Body of pancreas (tissue), 4 donors: ENCODE measurements at regions not wholly inside any gene's neighbourhood (a gene's known extent, or its start where the extent isn't known, plus 50 kb on each side); places are given as distances from the start of the nearest gene placed in this dataset.

Source experiments
- ATAC-seq: fragments of 150-250 bp; one replicate; pipeline ENCODE4 v1.9.1; 2016
- DNase-seq, 4 donors: peaks; one replicate each; pipeline ENCODE4 v3.0.0-alpha.2; 2019
- H3K27ac ChIP-seq, 4 donors: fragments of 200-600 bp; sonication (generic); 1 replicate in 3 of 4; 2 replicates in 1 of 4; pipeline versions ENCODE4 v1.5.1 to v1.6.1; 2016 to 2019; ENCODE audit warnings: mild to moderate bottlenecking in 1 of 4, mixed read lengths in 1 of 4, moderate library complexity in 1 of 4
- H3K27me3 ChIP-seq, 2 donors: fragments of 200-600 bp; sonication (generic); one replicate each; pipeline ENCODE4 v1.6.0; 2016; ENCODE audit warnings: mild to moderate bottlenecking in 1 of 2
- H3K36me3 ChIP-seq, 2 donors: fragments of 200-600 bp; sonication (generic); replicated peaks in 1 of 2; 2 replicates each; pipeline ENCODE4 v1.5.1; 2016; ENCODE audit warnings: low read depth in 2 of 2; ENCODE audit not compliant: insufficient read depth in 1 of 2
- H3K4me1 ChIP-seq: fragments of 200-600 bp; sonication (generic); one replicate; pipeline ENCODE4 v1.6.0; 2016
- H3K4me3 ChIP-seq, 2 donors: fragments of 200-600 bp; sonication (generic); 1 replicate in 1 of 2; 2 replicates in 1 of 2; pipeline ENCODE4 v1.5.1; 2016 to 2019
- H3K9me3 ChIP-seq, 3 donors: fragments of 200-600 bp; sonication (generic); 1 replicate in 2 of 3; 2 replicates in 1 of 3; pipeline ENCODE4 v1.5.1; 2016
- POLR2A ChIP-seq, 3 donors: fragments of 450-650 bp; IDR thresholded peaks; one replicate each; pipeline ENCODE4 v1.6.1; 2016; ENCODE audit warnings: antibody characterized with exemption in 3 of 3, mild to moderate bottlenecking in 2 of 3
- WGBS, 2 donors: methylation state at CpG; one replicate each; pipeline ENCODE4 v1.1.5; 2017; 5-methylcytosine and 5-hydroxymethylcytosine counted together
- intact Hi-C: fragments of 100-400 bp; cut with DNase I; formaldehyde crosslinking; loops from one replicate; pipeline ENCODE4 v1.15.1; 2023
- TF ChIP-seq, protein P1 (sequence below), 7 experiments: fragments of 450-650 bp in 4 of 7; fragments of 200-600 bp in 3 of 7; sonication (generic) in 3 of 7; IDR thresholded peaks; one replicate each; pipeline ENCODE4 v1.5.1; 2016 to 2019; ENCODE audit warnings: antibody characterized with exemption in 7 of 7

DNA sequence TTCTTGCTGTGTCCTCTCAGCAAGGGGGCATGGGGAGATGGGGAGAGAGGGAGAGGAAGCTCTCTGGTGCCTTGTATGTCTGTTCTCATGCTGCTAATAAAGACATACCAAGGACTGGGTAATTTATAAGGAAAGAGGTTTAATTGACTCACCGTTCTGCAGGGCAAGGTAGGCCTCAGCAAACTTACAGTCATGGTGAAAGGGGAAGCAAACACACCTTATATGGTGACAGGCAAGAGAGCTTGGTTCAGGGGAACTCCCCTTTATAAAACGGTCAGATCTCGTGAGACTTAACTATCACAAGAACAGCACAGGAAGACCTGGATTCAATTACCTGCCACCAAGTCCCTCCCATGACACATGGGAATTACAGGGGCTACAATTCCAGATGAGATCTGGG lies 464.7 kb upstream of the CELF2 start:
- Histone ChIP-seq H3K27ac (no peak overlapping the region), H3K36me3 (no peaks in the 10 kb centered on the region), H3K27me3 (no peaks in the 10 kb centered on the region), H3K9me3 (no peaks in the 10 kb centered on the region), H3K4me3 (no peak overlapping the region), H3K4me1 (no peaks in the 10 kb centered on the region)
- TF ChIP-seq POLR2A (IDR thresholded peaks at IDR 0.05), result no peak
- TF ChIP-seq, protein P1, sequence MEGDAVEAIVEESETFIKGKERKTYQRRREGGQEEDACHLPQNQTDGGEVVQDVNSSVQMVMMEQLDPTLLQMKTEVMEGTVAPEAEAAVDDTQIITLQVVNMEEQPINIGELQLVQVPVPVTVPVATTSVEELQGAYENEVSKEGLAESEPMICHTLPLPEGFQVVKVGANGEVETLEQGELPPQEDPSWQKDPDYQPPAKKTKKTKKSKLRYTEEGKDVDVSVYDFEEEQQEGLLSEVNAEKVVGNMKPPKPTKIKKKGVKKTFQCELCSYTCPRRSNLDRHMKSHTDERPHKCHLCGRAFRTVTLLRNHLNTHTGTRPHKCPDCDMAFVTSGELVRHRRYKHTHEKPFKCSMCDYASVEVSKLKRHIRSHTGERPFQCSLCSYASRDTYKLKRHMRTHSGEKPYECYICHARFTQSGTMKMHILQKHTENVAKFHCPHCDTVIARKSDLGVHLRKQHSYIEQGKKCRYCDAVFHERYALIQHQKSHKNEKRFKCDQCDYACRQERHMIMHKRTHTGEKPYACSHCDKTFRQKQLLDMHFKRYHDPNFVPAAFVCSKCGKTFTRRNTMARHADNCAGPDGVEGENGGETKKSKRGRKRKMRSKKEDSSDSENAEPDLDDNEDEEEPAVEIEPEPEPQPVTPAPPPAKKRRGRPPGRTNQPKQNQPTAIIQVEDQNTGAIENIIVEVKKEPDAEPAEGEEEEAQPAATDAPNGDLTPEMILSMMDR (IDR thresholded peaks at IDR 0.05), result no peak
- 49 to 86% methylated on average over 3 of the region's 3 CpGs for WGBS, 2 donors
- intact Hi-C loops, result no loop called here
- no peak for DNase-seq
- no peak for ATAC-seq

DNA sequence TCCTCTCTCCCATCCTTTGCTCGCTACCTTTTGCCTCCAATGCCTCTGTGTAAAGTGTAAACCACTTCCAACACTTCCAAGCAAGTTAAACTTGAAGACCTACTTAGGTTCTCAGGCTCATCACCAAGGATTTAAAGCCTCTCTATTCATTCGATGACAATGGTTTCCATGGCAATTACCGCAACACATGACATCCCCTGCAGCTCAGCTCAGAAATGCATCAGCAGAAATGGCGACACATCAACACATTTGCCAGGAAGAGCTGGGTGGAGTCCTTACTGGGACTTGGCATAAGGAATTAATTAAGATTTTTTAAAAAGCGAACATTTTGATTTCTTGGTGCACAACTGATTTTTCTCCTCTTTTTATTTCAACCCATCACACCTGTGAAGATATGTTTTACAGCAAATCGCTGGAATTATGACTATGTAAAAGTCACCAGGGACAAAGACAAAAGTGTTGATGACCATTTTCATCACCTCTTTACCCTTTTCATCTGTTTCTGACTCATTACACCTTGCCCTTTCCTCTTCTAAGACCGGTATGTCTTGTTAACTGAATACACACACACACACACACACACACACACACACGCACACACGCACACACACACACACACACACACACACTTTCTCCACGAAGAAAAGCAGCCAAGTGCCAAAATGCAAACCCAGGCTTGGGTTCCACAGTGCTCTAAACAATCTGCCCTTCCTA lies 453.4 kb upstream of the CELF2 start:
- Histone ChIP-seq H3K9me3 (no peaks in the 10 kb centered on the region), H3K36me3 (no peaks in the 10 kb centered on the region), H3K4me1 (no peaks in the 10 kb centered on the region), H3K27me3 (no peaks in the 10 kb centered on the region), H3K4me3 (no peak overlapping the region), H3K27ac (no peak overlapping the region)
- no peak for DNase-seq
- intact Hi-C loops, result no loop called here
- WGBS, 2 donors, result 46 to 62% methylated on average over 10 of the region's 10 CpGs
- no peak for TF ChIP-seq POLR2A (IDR thresholded peaks at IDR 0.05)
- TF ChIP-seq, protein P1 (IDR thresholded peaks at IDR 0.05), result no peak
- no peak for ATAC-seq

DNA sequence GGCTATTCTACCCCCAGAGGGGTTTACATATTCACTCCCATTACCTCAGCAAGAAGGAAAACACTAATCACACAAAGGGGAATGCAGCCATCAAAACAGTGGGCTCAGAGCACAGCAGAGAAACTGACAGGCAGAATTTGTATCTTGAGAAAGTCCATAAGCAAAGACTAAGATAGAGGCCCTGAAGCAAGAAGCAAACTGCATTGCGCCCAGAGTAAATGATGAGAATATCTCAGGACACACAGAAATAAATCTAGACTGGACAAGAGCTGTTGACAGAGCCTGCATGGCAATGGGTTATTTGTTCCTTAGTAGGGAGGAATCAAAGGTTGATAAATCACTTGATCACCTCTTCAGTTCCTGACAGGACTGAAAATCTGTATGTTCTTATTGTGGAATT lies 440.7 kb upstream of the CELF2 start:
- 58 to 72% methylated on average over 1 of the region's 1 CpG for WGBS, 2 donors
- no peaks in the 10 kb centered on the region for H3K9me3 ChIP-seq
- H3K4me1 ChIP-seq, result no peaks in the 10 kb centered on the region
- intact Hi-C loops, result no loop called here
- H3K27ac ChIP-seq, result no peak overlapping the region
- no peaks in the 10 kb centered on the region for H3K27me3 ChIP-seq
- H3K4me3 ChIP-seq, result no peak overlapping the region
- no peaks in the 10 kb centered on the region for H3K36me3 ChIP-seq
- no peak for ATAC-seq
- no peak for DNase-seq
- TF ChIP-seq, protein P1 (IDR thresholded peaks at IDR 0.05), result no peak
- no peak for TF ChIP-seq POLR2A (IDR thresholded peaks at IDR 0.05)

DNA sequence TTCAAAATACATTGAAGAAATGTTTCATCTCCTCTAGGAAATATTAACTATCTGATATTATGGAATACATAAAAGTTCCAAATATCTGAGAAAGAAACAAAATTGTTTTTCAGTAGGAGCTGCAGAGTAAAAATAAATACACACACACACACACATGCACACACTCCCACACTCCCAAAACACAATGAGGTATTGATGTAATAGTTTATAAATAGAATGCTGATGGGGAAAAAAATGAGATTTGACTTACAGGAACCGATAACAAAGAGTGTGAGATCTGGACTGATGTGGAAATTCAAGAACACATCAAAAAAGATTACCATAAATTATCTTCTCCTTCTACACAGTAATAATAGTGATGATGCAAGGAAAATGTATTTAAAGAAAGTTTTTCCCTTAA lies 438.0 kb upstream of the CELF2 start:
- 39 to 45% methylated on average over 1 of the region's 1 CpG for WGBS, 2 donors
- Histone ChIP-seq H3K4me1 (no peaks in the 10 kb centered on the region), H3K27ac (no peak overlapping the region), H3K27me3 (no peaks in the 10 kb centered on the region), H3K36me3 (no peaks in the 10 kb centered on the region), H3K4me3 (no peak overlapping the region), H3K9me3 (no peaks in the 10 kb centered on the region)
- intact Hi-C loops, result no loop called here
- DNase-seq (no peak), ATAC-seq (no peak)
- TF ChIP-seq, protein P1 (IDR thresholded peaks at IDR 0.05), result no peak
- TF ChIP-seq POLR2A (IDR thresholded peaks at IDR 0.05), result no peak

DNA sequence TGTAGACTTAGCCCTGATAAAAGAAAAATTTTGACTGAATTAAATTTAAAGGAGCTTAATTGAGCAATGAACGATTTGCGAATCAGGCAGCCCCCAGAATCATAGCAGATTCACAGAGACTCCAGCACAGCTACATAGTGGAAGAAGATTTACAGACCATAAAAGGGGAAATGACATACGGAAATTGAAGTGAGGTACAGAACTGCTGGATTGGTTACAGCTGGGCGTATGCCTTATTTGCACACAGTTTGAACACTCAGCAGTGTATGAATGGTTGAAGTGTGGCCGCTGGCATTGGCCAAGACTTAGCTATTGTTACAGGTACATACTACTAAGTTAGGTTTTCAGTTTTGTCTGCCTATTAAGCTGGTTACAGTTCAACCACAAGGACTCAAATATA lies 433.5 kb upstream of the CELF2 start:
- intact Hi-C loops, result no loop called here

More for the DNA sequence above, 433.5 kb upstream of the CELF2 start:
- ATAC-seq (no peak), DNase-seq (no peak)
- H3K27me3 ChIP-seq, result no peaks in the 10 kb centered on the region
- no peaks in the 10 kb centered on the region for H3K36me3 ChIP-seq
- H3K4me1 ChIP-seq, result no peaks in the 10 kb centered on the region
- no peaks in the 10 kb centered on the region for H3K9me3 ChIP-seq
- H3K4me3 ChIP-seq, result no peak overlapping the region
- 46 to 56% methylated on average over 5 of the region's 5 CpGs for WGBS, 2 donors
- TF ChIP-seq, protein P1 (IDR thresholded peaks at IDR 0.05), result no peak
- no peak for TF ChIP-seq POLR2A (IDR thresholded peaks at IDR 0.05)
- H3K27ac ChIP-seq, result no peak overlapping the region
